Erythroblast (primary cell): ENCODE measurements at regions not wholly inside any gene's neighbourhood (a gene's known extent, or its start where the extent isn't known, plus 50 kb on each side); places are given as distances from the start of the nearest gene placed in this dataset.

Source experiments
- DNase-seq, 2 experiments: peaks; one replicate each; lab custom pipeline; 2025; lab: John Stamatoyannopoulos, UW
- GATA1 ChIP-seq: IDR thresholded peaks from 2 replicates; pipeline ENCODE4 v1.6.1; 2011; ENCODE audit warnings: low read depth, mild to moderate bottlenecking, control low read depth, low read length, moderate library complexity
- POLR2A ChIP-seq: IDR thresholded peaks from 2 replicates; pipeline ENCODE4 v1.6.1; 2011; ENCODE audit warnings: mild to moderate bottlenecking, low read length

GRCh38 chr2:128446874-128447537 lies 128.3 kb upstream of the HS6ST1 start:
- no peak for TF ChIP-seq GATA1
- no peak for DNase-seq

DNA sequence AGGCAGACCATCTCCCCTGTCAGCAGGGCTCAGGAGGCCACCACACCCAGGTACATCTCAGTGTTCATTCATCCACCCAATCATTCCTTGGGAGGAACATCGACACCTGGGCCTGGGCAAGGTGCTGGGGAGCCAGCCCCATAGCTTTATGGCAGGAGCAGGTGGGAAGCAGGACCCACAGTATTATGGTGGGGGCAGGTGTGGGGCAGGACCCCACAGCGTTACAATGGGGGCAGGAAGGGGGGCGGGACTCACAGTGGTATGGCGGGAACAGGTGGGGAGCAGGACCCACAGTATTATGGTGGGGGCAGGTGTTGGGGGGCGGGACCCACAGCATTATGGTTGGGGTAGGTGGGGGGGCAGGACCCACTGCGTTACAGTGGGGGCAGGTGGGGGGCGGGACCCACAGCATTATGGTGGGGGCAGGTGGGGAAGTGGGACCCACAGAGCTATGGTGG lies 128.9 kb upstream of the HS6ST1 start:
- TF ChIP-seq POLR2A: no peak
- TF ChIP-seq GATA1: no peak
- DNase-seq: no peak

- TF ChIP-seq POLR2A (no peak), GATA1 (no peak)
- no peak for DNase-seq
Observed at GRCh38 chr2:128448331-128449225, 129.9 kb upstream of the HS6ST1 start.

- no peak for TF ChIP-seq POLR2A
- TF ChIP-seq GATA1: no peak
Observed at GRCh38 chr2:128449226-128450061, 130.8 kb upstream of the HS6ST1 start.

GRCh38 chr2:128450211-128451024 lies 131.8 kb upstream of the HS6ST1 start:
- TF ChIP-seq POLR2A (no peak), GATA1 (no peak)

More at GRCh38 chr2:128449226-128450061, 130.8 kb upstream of the HS6ST1 start:
- DNase-seq: no peak

DNA sequence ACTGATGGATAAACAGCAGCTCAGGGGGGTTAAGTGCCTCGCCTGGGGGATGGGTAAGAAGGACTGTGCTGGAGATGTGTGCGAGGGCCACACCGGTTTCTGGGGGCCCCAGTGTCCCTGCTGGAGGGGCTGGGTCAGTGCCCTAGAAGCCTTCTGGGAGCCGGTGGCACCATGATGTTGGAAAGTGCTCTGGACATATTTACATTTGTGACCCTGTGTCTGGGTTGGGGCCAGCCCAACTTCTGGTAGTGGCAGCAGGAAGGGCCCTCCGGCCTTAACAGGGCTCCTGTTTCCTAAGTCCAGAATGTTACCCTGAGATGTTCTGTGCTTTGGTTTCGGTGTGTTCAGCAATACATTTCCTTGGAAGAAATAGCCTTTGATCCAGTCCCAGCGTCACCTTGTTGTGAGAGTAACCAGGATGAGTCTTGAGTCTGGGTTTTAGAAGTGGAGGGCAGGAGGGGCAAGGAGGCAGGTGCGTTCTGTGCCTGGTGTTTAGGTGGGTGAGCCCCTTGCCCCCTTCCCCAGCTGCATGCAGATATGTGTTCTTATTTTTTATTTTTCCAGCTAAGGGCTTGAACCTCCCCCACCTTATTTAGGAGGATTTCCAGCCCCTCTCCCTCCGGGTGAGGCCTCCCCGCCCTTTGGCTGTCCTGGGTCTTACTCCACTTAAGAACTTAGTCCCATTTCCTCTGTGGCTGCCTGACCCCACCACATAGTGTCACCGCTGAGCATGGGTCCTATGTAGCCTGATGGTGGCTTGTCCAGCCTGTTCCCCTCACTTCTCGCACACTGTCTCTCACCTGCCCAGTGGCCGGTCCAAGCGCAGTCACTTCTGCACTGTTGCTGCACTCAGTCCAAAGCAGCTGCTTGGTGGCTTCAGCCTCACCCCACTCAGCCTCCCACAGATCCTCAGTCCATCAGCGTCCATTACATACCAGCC lies 132.7 kb upstream of the HS6ST1 start:
- no peak for DNase-seq
- TF ChIP-seq GATA1 (no peak), POLR2A (no peak)

More at GRCh38 chr2:128450211-128451024, 131.8 kb upstream of the HS6ST1 start:
- DNase-seq: no peak

GRCh38 chr2:128452024-128452411 lies 133.3 kb upstream of the HS6ST1 start:
- no peak for DNase-seq
- TF ChIP-seq GATA1 (no peak), POLR2A (no peak)

DNA sequence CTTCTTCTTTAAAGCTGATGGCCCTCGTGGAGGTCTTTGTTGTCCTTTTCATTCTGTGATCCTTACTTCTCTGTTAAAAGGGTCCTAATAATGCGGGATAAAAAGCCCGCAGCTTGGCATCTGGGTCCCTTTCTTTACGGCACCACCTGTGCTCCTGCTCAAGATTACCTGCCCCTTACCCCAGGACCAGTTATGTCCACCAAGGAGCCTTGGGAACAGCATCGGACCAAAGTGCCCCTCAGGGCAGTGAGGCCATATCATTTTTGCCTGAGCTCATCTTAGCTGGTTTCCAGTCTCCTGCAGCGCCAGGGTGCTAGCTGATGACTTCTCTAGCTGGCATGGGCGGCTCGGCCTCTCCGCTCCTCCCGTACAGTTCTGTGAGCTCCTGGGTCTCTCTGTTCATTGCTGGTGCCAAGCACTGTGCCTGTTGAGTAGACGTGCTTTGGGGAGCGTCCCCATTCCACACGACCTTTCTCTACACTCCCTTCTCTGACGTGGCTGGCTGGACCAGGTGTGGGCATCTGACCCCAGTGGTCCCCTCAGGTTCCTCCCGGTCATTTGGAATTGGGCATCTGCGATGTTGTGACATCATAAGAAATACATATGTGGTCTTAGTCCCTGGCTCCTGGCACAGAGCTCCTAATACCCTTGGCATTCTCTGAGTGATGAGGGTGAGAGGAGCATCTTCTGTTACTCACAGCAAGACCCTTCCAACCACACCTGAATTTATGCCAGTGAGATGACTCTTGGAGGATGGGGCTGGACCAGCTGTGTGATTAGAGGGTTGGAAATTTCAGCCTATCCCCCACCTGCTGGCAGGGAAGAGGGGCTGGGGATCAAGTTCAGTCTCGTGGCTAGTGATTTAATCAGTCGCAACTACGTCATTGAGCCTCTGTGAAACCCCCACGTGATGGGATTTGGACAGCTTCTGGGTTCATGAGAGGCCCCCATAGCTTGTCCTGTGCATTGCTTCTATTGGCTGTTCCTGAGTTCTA lies 134.2 kb upstream of the HS6ST1 start:
- TF ChIP-seq POLR2A (no peak), GATA1 (no peak)
- no peak for DNase-seq

DNA sequence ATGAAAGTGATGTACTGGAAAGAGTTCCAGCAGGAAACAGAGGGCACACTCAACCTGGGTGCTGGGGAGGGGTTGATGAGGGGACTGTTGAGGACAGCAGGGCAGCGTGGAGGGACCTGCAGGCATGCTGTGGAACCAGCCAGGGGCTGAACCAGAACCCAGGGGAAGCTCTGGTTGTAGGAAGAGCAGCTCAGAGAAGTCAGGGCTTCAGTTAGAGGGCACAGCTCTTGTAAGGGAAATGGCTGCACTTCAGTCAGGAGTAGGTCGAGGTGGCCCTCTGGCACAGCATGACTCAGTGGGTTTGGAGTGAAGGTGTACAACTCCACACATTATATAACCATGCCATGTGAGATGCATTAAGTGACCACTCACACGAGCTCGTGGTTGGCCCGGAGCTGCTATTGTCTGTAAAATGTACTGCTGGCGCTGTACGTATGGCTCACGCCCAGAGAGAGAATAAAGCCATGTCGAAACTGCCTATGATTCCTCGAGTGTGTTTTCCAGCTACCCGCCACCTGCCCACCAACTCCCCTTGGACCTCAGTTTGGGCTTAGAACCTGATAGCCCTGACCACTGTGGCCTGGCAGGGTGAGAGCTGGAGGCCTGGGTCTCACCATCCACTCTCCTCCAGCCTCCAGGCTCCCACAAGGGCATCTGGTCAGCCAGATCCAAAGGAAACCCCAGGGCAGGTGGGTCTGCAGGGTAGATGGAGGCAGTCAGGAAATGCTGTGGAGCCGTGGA lies 136.5 kb upstream of the HS6ST1 start:
- DNase-seq: no peak
- no peak for TF ChIP-seq POLR2A
- no peak for TF ChIP-seq GATA1

DNA sequence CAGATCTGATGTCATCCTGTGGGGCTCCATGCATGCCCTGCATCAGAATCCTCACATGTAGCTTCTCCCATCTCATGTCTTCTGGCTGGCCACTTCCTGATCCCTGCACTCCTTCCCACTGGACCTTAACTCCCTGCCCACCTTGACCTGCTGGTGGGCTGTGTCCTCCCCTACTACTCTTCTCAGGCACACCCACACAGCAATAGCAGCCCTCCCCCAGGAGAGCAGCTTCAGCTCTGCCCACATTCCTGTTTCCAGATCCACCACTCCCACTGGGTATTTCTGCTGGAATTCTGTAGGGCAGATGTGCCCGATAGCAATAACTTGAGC lies 137.0 kb upstream of the HS6ST1 start:
- no peak for TF ChIP-seq GATA1
- no peak for TF ChIP-seq POLR2A
- DNase-seq: no peak

DNA sequence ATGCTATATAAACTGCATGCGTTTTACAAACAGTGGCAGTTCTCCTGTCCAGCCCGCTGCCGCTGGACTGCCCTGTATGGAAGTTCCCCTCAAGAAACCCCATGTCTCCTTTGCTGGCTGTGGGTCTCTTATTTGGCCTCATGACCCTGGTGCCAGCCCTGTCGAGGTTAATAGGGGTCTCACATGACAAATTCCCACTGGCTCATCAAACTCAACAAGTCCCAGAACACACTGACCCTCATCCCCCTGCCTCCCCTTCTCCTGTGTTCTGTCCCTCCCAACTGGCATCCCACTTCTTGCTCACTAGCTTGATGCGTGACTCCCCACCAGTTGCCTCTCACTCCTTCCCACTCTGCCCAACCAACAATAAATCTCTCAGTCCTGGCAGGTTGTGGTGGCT lies 137.6 kb upstream of the HS6ST1 start:
- DNase-seq: no peak
- TF ChIP-seq GATA1 (no peak), POLR2A (no peak)
